ENCODE measurements at regions not wholly inside any gene's neighbourhood (a gene's known extent, or its start where the extent isn't known, plus 50 kb on each side); places are given as distances from the start of the nearest gene placed in this dataset.

GRCh38 chr2:116109471-116109870 lies 1667.0 kb downstream of the DPP10 start:
- no peak for TF ChIP-seq CTCF (IDR thresholded peaks at IDR 0.05)
- no peak for TF ChIP-seq SIN3A (IDR thresholded peaks at IDR 0.05; ENCODE audit: borderline replicate concordance, insufficient read depth, low read depth, low read length)
- no peak for TF ChIP-seq TCF7L2 (IDR thresholded peaks at IDR 0.05; ENCODE audit: low read depth, low read length)
- TF ChIP-seq POLR2AphosphoS5 (IDR thresholded peaks at IDR 0.05; ENCODE audit: low read depth, low read length), result no peak
- TF ChIP-seq REST (IDR thresholded peaks at IDR 0.05; ENCODE audit: insufficient read depth in 1 of 2, low read depth in 2 of 2, low read length in 1 of 2), result no peak
- H3K36me3 ChIP-seq (ENCODE audit: control insufficient read depth, insufficient read depth, low read length), result no peaks in the 10 kb centered on the region
- no peaks in the 10 kb centered on the region for H3K27me3 ChIP-seq (ENCODE audit: control insufficient read depth, insufficient read depth, low read length)
- no TSS peak for BruUV-seq (replicated peaks)
- intact Hi-C loops (cut with micrococcal nuclease; ENCODE audit: unreplicated experiment), result no loop called here
- CTCF ChIA-PET, result no interaction called here
- no peaks in the 10 kb centered on the region for H3K9me3 ChIP-seq (ENCODE audit: control insufficient read depth, insufficient read depth, low read depth, low read length)
- POLR2A ChIA-PET, result no interaction called here
- H3K4me1 ChIP-seq (ENCODE audit: control insufficient read depth, insufficient read depth, low read length), result no peaks in the 10 kb centered on the region
- in situ Hi-C loops (cut with HindIII; ENCODE audit: low pct_unique_long_range_greater_than_20kb, low sequenced_read_pairs), result no loop called here
- H3K27ac ChIP-seq (ENCODE audit: low read length), result no peak overlapping the region
- DNase-seq (ENCODE audit: low read depth, low spot score), result no peak
- no peak for ATAC-seq
- no peak overlapping the region for H3K4me3 ChIP-seq (ENCODE audit: low read depth in 2 of 2, low read length in 2 of 2)

- no peak overlapping the region for H3K4me3 ChIP-seq (ENCODE audit: low read depth in 2 of 2, low read length in 2 of 2)
- no peak for DNase-seq (ENCODE audit: low read depth, low spot score)
- H3K4me1 ChIP-seq (ENCODE audit: control insufficient read depth, insufficient read depth, low read length), result no peaks in the 10 kb centered on the region
- H3K27ac ChIP-seq (ENCODE audit: low read length), result no peak overlapping the region
- in situ Hi-C loops (cut with HindIII; ENCODE audit: low pct_unique_long_range_greater_than_20kb, low sequenced_read_pairs) (no loop called here), intact Hi-C loops (cut with micrococcal nuclease; ENCODE audit: unreplicated experiment) (no loop called here)
- BruUV-seq (replicated peaks), result no TSS peak
- ChIA-PET POLR2A (no interaction called here), CTCF (no interaction called here)
- no peak for TF ChIP-seq TCF7L2 (IDR thresholded peaks at IDR 0.05; ENCODE audit: low read depth, low read length)
- no peak for TF ChIP-seq REST (IDR thresholded peaks at IDR 0.05; ENCODE audit: insufficient read depth in 1 of 2, low read depth in 2 of 2, low read length in 1 of 2)
- TF ChIP-seq SIN3A (IDR thresholded peaks at IDR 0.05; ENCODE audit: borderline replicate concordance, insufficient read depth, low read depth, low read length), result no peak
- TF ChIP-seq CTCF (IDR thresholded peaks at IDR 0.05), result no peak
- TF ChIP-seq POLR2AphosphoS5 (IDR thresholded peaks at IDR 0.05; ENCODE audit: low read depth, low read length), result no peak
- no peaks in the 10 kb centered on the region for H3K9me3 ChIP-seq (ENCODE audit: control insufficient read depth, insufficient read depth, low read depth, low read length)
- no peak for ATAC-seq
- H3K36me3 ChIP-seq (ENCODE audit: control insufficient read depth, insufficient read depth, low read length), result no peaks in the 10 kb centered on the region
- H3K27me3 ChIP-seq (ENCODE audit: control insufficient read depth, insufficient read depth, low read length), result no peaks in the 10 kb centered on the region
Observed at GRCh38 chr2:116117845-116118244, 1675.4 kb downstream of the DPP10 start.
